GM19397 (cell line): ENCODE measurements at regions not wholly inside any gene's neighbourhood (a gene's known extent, or its start where the extent isn't known, plus 50 kb on each side); places are given as distances from the start of the nearest gene placed in this dataset.

Source experiments
- ATAC-seq: cut with Tn5 transposase; IDR thresholded peaks from one replicate; pipeline ENCODE4 v1.9.1; 2021; ENCODE audit warnings: mild to moderate bottlenecking, moderate library complexity; ENCODE audit not compliant: unreplicated experiment

DNA sequence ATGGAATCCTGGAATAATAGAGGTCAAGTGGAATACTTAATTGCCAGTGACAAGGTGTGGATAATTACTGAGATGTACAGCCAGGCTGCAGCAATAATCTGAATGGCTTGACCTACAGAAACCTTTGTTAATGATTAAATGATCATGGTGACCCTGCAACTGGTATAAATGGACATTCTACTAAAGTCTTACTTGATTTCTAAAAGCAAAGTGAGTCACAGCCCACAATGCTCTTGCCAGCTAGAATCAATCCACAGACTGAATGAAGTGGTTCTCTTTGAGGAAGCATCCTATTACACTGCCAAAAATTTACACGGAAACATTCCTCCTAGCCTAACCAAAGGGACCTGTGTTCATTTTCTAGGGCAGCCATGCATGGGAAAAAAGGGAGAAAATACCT lies 518.5 kb downstream of the SOX5 start:
- no peak for ATAC-seq

- ATAC-seq: no peak
These were observed 516.3 kb downstream of the SOX5 start for GRCh38 chr12:23433121-23433520.

- no peak for ATAC-seq
These were observed 515.3 kb downstream of the SOX5 start for GRCh38 chr12:23434154-23434553.

- ATAC-seq: no peak
These were observed 502.7 kb downstream of the SOX5 start for GRCh38 chr12:23446746-23447145.

DNA sequence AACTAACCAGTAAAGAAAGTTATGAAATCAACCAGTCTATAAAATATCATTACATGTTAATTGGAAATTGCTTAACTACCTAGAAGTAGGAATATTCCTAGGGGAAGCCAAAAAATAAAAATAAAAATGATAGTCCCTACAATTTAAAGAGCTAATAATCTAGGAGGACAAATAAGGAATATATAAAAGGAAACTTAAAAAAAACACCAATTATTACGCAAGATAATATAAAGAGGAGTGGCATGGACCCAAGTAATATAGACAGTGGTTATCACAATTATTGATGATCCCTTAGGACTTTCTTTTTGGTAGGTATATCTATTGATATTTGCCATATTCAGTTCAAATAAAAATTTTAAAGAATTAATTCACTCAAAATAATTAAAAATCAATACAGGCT lies 498.7 kb downstream of the SOX5 start:
- no peak for ATAC-seq

DNA sequence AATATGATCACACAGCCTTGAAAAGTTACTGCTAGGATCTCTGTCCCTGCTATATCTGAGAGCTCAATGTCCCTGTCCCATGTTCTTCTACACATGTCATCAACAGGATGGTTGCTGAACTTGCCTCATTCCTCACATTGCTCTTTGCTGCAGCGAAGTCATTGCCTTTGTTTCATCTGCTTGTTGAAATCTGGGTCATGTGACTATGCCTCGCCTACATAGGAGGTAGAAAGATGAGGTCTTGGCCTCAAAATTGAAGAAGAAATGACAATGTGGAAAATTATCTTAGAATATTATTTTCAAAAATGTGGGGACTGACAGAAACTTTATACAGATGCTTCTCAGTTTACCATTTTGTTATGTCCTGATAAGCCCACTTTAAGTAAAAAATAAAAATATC lies 494.2 kb downstream of the SOX5 start:
- ATAC-seq: no peak

- no peak for ATAC-seq
These were observed 490.8 kb downstream of the SOX5 start for GRCh38 chr12:23458640-23459039.

GRCh38 chr12:23462546-23462945 lies 486.9 kb downstream of the SOX5 start:
- no peak for ATAC-seq

- ATAC-seq: no peak
These were observed 486.3 kb downstream of the SOX5 start for GRCh38 chr12:23463172-23463571.

GRCh38 chr12:23464241-23464812 lies 485.1 kb downstream of the SOX5 start:
- no peak for ATAC-seq

- no peak for ATAC-seq
These were observed 477.0 kb downstream of the SOX5 start for GRCh38 chr12:23472329-23472971.

DNA sequence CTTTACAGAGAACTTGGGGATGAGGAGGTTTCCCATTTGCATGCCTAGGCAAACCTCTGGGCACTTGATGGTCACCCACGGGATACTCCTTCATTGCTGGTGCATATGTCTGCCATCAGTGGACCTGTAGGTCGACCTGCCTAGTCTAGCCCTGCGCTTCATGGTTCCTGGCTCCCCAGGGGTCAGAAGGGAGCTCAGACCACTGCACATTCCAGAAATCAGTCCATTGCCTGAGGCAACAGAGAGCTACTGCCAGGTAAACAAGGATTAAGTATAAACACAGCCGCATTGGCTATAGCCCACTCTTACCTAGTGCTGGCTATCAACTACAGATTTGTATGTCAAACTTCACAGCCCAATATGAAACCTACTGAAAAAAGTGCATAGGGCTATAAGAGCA lies 476.4 kb downstream of the SOX5 start:
- ATAC-seq: no peak

- ATAC-seq: no peak
These were observed 475.0 kb downstream of the SOX5 start for GRCh38 chr12:23474438-23474976.
